GM20000 (cell line): ENCODE measurements at regions not wholly inside any gene's neighbourhood (a gene's known extent, or its start where the extent isn't known, plus 50 kb on each side); places are given as distances from the start of the nearest gene placed in this dataset.

Experiments used
- DNase-seq: peaks from one replicate; pipeline ENCODE4 v3.0.0; 2012; ENCODE audit warnings: low spot score
- TF ChIP-seq, protein P1 (sequence below): IDR thresholded peaks from 2 replicates; pipeline ENCODE4 v1.5.1; 2012; ENCODE audit warnings: mild to moderate bottlenecking, control low read depth; ENCODE audit errors: extremely low read depth, missing control alignments

DNA sequence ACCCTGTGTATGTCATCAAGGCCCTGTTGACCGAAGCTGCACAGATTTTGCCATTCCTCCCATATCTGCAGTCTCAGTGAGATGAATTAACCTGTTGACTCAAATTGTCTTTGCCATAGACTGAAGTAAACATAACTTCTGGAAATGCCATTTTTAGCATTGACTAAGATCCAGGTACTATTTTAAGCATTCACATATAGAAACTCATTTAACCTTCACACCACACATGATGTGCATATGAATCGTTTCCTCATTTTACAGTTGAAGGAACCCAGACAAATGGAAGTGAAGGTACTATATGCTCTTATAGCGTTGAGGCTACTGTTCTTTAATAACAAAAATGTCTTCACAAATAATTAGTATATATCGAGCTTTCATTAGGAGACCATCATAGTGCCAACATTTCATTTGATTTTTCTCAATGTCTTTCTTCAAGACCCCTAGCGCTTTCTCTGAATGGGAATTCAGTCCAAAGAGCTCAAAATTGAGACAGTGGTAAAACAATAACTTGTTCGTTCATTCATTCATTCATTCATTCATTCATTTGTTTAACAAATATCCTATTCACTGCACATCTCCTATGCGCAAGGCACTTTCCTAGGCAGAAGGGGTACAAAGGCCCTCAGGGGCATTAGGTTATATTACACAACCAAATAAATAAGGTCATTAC, 444.7 kb downstream of the ADGRL2 start:
- DNase-seq: no peak
- TF ChIP-seq, protein P1, sequence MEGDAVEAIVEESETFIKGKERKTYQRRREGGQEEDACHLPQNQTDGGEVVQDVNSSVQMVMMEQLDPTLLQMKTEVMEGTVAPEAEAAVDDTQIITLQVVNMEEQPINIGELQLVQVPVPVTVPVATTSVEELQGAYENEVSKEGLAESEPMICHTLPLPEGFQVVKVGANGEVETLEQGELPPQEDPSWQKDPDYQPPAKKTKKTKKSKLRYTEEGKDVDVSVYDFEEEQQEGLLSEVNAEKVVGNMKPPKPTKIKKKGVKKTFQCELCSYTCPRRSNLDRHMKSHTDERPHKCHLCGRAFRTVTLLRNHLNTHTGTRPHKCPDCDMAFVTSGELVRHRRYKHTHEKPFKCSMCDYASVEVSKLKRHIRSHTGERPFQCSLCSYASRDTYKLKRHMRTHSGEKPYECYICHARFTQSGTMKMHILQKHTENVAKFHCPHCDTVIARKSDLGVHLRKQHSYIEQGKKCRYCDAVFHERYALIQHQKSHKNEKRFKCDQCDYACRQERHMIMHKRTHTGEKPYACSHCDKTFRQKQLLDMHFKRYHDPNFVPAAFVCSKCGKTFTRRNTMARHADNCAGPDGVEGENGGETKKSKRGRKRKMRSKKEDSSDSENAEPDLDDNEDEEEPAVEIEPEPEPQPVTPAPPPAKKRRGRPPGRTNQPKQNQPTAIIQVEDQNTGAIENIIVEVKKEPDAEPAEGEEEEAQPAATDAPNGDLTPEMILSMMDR: no peak

DNA sequence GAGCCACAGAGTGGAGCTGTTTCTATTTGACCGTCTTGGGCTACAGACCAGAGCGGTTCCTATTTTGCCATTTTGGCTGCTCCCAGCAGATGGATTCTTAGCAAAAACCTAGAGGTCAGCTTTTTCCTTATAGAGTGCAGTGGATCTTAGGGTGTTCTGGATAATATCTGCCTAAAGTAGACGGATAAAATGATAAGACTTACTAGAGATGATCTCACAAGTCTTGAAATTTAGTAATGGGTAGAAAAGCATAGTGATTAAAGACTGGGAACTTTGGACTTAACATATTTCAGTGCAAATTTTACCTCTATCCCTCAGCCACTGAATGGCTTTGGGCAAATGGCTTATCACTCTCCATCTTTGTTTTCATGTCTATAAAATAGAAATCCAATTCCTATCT, 439.8 kb downstream of the ADGRL2 start:
- TF ChIP-seq, protein P1: no peak
- no peak for DNase-seq

DNA sequence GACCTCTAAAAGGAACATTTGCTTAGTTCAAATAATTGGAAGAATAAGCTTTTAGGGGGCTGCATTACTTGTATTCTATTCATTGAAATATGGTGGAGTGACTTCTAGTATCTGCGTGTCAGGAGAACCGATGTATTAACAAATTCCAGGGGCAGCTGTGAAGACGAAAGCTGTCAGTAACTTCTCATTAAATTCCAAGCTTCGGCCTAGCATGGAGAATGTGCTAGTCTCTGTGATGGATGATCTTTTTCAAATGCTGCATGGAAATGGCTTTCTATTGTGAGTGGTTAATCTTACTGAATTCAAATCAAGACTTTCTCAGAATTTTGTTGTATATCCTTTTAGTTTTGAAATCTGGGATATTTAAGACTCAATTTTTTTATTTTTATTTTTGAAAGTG, 429.9 kb downstream of the ADGRL2 start:
- no peak for DNase-seq
- TF ChIP-seq, protein P1: no peak

DNA sequence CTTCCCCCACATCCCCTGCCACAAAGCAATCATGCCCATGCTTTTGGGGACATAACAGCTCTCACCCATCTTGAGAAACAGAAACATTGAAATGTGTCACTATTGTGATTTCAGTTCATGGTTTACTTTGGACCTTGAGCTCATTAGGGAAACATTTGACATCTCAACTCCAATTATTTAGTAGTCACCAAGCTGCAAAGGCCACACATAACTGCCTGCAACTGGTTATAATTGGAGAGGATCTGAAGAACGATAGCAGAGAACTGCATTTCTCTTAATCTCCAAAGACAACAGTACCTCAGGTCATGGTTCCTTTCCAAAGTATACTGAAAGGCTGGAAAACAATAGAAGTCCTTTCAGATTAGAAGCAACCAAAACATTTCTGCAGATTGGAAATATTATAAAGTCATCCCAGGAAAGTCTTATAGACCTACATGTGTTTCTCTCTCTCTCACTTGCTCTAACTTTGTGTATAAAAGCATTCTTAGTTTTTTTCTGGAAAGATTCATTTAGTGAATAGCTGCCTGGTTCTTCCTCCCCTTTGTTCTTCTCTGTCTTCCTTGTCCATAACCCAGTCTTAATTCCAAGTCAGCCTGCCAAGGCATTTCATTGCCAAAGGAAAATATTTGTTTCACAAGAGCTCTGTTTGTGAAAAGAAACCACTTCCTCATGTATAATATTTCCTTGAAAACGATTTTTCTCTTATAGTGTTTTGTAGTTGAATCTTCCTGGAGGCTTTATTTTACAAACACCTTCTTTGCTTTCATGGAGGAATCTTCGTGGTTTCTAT, 426.8 kb downstream of the ADGRL2 start:
- DNase-seq: no peak

DNA sequence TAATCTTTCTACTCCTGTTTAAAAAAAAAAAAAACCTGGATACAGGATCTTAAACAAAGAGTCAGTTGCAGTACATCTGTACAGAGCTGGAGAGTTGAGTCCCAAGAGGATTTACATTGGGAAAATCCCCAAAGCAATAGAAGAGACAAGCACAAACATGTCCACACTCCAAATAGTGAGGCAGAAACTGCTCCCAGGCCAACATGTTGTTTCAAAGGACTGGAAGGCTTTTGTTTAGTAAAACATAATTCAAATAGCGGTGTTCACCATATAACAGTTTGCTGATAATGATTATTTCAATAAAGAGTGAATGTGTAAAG, 425.4 kb downstream of the ADGRL2 start:
- TF ChIP-seq, protein P1: no peak
- no peak for DNase-seq

More for the DNA sequence above, 426.8 kb downstream of the ADGRL2 start:
- TF ChIP-seq, protein P1: no peak

DNA sequence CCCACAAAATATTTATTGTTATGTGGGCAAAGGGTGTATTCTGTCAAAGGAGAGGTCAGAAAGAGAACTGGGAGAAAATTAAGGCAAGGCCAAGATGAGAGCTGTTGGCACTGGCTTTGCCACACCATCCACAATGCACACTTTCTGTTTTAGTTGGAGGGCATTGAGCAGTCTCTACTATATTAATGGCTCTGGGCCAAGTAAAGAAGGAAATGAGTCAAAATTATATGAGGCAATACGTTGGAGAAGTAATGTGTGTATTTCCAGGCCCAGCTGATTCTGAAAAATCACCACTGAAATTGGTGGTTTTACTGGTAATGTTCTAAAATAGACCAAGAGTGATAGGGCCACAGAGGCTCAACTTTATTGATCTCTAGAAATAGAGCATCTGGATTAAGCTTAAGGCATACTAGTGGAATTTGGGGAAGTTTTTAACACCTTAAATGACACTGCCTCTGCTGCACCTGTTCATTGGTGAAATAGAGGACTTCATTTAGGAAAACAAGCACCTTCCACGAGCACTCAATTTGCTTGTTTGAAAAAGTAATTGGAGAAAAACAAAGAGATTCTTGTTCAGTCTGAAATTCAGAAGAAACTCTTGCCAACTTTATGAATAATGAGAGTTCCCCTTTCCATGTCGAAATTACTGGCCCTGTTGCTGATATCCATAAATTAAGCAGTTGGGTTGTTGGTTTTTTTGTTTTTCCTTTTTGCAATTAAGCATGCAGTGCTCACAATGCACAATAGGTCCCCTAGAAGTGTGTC, 424.9 kb downstream of the ADGRL2 start:
- no peak for DNase-seq

More for the DNA sequence above, 424.9 kb downstream of the ADGRL2 start:
- TF ChIP-seq, protein P1: no peak
